Fibroblast of the aortic adventitia (primary cell): ENCODE measurements at regions not wholly inside any gene's neighbourhood (a gene's known extent, or its start where the extent isn't known, plus 50 kb on each side); places are given as distances from the start of the nearest gene placed in this dataset.

Experiments
- DNase-seq: peaks from one replicate; pipeline ENCODE4 v3.0.0-alpha.2; 2010; ENCODE audit warnings: low read depth
- H3K4me3 ChIP-seq: 2 replicates; pipeline ENCODE4 v1.5.1; 2011; ENCODE audit warnings: low read depth, mild to moderate bottlenecking, control low read depth, low read length, moderate library complexity
- CTCF ChIP-seq: IDR thresholded peaks from 2 replicates; pipeline ENCODE4 v1.5.1; 2011; ENCODE audit warnings: mild to moderate bottlenecking, low read length, control low read depth, inconsistent platforms; ENCODE audit not compliant: insufficient read depth

- DNase-seq, result no peak
- no peak overlapping the region for H3K4me3 ChIP-seq
- no peak for TF ChIP-seq CTCF
These were observed 75.6 kb upstream of the RTL1 start for GRCh38 chr14:100979079-100979478.

- no peak for TF ChIP-seq CTCF
- no peak overlapping the region for H3K4me3 ChIP-seq
- DNase-seq, result peak; percentile 65
These were observed 76.3 kb upstream of the RTL1 start for GRCh38 chr14:100979780-100980179.

- DNase-seq, result no peak
- no peak for TF ChIP-seq CTCF
- H3K4me3 ChIP-seq, result no peak overlapping the region
These were observed 77.3 kb upstream of the RTL1 start for GRCh38 chr14:100980823-100981222.

- no peak for TF ChIP-seq CTCF
- DNase-seq, result no peak
- H3K4me3 ChIP-seq, result no peak overlapping the region
These were observed 78.3 kb upstream of the RTL1 start for GRCh38 chr14:100981809-100982208.

GRCh38 chr14:100982353-100982752, 78.8 kb upstream of the RTL1 start:
- no peak for DNase-seq
- no peak overlapping the region for H3K4me3 ChIP-seq
- TF ChIP-seq CTCF, result no peak

- H3K4me3 ChIP-seq, result no peak overlapping the region
- TF ChIP-seq CTCF, result no peak
- no peak for DNase-seq
These were observed 79.2 kb upstream of the RTL1 start for GRCh38 chr14:100982762-100983161.

GRCh38 chr14:100983710-100984109, 80.2 kb upstream of the RTL1 start:
- no peak for DNase-seq
- no peak for TF ChIP-seq CTCF
- H3K4me3 ChIP-seq, result no peak overlapping the region
